HTR-8/SVneo (cell line): ENCODE measurements at regions not wholly inside any gene's neighbourhood (a gene's known extent, or its start where the extent isn't known, plus 50 kb on each side); places are given as distances from the start of the nearest gene placed in this dataset.
A peak's percentile ranks its signal among the peaks of the same experiment; 100 is the strongest.

Experiments
- DNase-seq: peaks from one replicate; pipeline ENCODE4 v3.0.0; 2011; ENCODE audit warnings: low spot score, mixed read lengths; ENCODE audit not compliant: insufficient read length
- FAIRE-seq: peaks from 2 replicates; lab custom pipeline; 2011; peaks lifted over from hg19 to GRCh38; lab: Jason Lieb, UNC

GRCh38 chr5:93079046-93079445 is 502.0 kb downstream of the NR2F1-AS1 start:
- no peak for DNase-seq
- FAIRE-seq: no peak

- DNase-seq (peak; percentile 56), FAIRE-seq (peak; percentile 93)
Observed at GRCh38 chr5:93078082-93079038, 502.7 kb downstream of the NR2F1-AS1 start.

GRCh38 chr5:93076566-93076965 is 504.5 kb downstream of the NR2F1-AS1 start:
- no peak for DNase-seq
- no peak for FAIRE-seq

- no peak for DNase-seq
- FAIRE-seq: no peak
Observed at GRCh38 chr5:93076096-93076495, 504.9 kb downstream of the NR2F1-AS1 start.

GRCh38 chr5:93073547-93073946 is 507.5 kb downstream of the NR2F1-AS1 start:
- no peak for FAIRE-seq
- DNase-seq: no peak

- DNase-seq (no peak), FAIRE-seq (no peak)
Observed at GRCh38 chr5:93072831-93073459, 508.1 kb downstream of the NR2F1-AS1 start.

- DNase-seq (no peak), FAIRE-seq (no peak)
Observed at GRCh38 chr5:93071710-93072109, 509.3 kb downstream of the NR2F1-AS1 start.

GRCh38 chr5:93070938-93071337 is 510.1 kb downstream of the NR2F1-AS1 start:
- FAIRE-seq (no peak), DNase-seq (no peak)

- FAIRE-seq: no peak
Observed at GRCh38 chr5:93069276-93069675, 511.7 kb downstream of the NR2F1-AS1 start.

GRCh38 chr5:93062548-93062947 is 518.5 kb downstream of the NR2F1-AS1 start:
- FAIRE-seq (no peak), DNase-seq (no peak)

More at GRCh38 chr5:93069276-93069675, 511.7 kb downstream of the NR2F1-AS1 start:
- no peak for DNase-seq

GRCh38 chr5:93058309-93058708 is 522.7 kb downstream of the NR2F1-AS1 start:
- no peak for DNase-seq
- FAIRE-seq: no peak

- FAIRE-seq (no peak), DNase-seq (no peak)
Observed at GRCh38 chr5:93057311-93057710, 523.7 kb downstream of the NR2F1-AS1 start.

GRCh38 chr5:93055971-93056370 is 525.0 kb downstream of the NR2F1-AS1 start:
- FAIRE-seq (no peak), DNase-seq (no peak)

- FAIRE-seq (no peak), DNase-seq (no peak)
Observed at GRCh38 chr5:93055561-93055960, 525.5 kb downstream of the NR2F1-AS1 start.

GRCh38 chr5:93054424-93055163 is 526.4 kb downstream of the NR2F1-AS1 start:
- DNase-seq: no peak
- no peak for FAIRE-seq

- FAIRE-seq (no peak), DNase-seq (no peak)
Observed at GRCh38 chr5:93053825-93054224, 527.2 kb downstream of the NR2F1-AS1 start.

GRCh38 chr5:93048858-93049257 is 532.2 kb downstream of the NR2F1-AS1 start:
- no peak for DNase-seq
- no peak for FAIRE-seq

- DNase-seq (no peak), FAIRE-seq (no peak)
Observed at GRCh38 chr5:93044859-93045666, 536.0 kb downstream of the NR2F1-AS1 start.

- FAIRE-seq (no peak), DNase-seq (no peak)
Observed at GRCh38 chr5:93039888-93040287, 541.1 kb downstream of the NR2F1-AS1 start.
